Hematopoietic multipotent progenitor cell (in vitro differentiated cells): ENCODE measurements at regions not wholly inside any gene's neighbourhood (a gene's known extent, or its start where the extent isn't known, plus 50 kb on each side); places are given as distances from the start of the nearest gene placed in this dataset.
"Not testable (repeated sequence)": the region's sequence is repeated elsewhere in the genome, so short reads cannot be mapped to it uniquely, and the experiment has no call there.

Experiments used
- DNase-seq, 3 donors: peaks; one replicate each; pipeline ENCODE4 v3.0.0-alpha.2; 2011 to 2015; ENCODE audit warnings: low read depth in 2 of 3, low spot score in 2 of 3

DNA sequence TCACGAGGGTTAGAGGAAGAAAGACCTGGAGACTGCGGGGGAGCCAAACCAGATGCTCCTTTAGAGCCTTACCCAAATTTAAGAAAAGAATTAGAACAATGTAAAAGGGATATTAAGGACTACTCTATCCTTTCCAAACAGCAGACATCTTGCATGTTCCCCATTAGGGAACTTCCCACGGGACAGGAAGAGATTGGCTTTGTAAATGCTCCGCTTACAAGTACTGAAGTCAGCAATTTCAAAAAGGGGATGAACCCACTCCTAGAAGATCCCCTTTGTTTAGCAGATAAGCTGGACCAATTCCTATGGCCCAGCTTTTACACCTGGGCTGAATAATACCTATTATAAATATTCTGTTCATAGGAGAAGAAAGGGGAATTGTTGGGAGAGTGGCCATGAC is 74.2 kb downstream of the APOBEC1 start:
- DNase-seq = no peak

DNA sequence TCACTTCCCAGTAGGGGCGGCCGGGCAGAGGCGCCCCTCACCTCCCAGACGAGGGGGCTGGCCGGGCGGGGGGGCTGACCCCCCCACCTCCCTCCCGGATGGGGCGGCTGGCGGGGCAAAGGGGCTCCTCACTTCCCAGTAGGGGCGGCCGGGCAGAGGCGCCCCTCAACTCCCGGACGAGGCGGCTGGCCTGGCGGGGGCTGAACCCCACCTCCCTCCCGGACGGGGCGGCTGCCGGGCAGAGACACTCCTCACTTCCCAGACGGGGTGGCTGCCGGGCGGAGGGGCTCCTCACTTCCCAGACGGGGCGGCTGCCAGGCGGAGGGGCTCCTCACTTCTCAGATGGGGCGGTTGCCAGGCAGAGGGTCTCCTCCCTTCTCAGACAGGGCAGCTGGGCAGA is 75.6 kb downstream of the APOBEC1 start:
- DNase-seq = not testable (repeated sequence)

GRCh38 chr12:7588742-7589329 is 76.9 kb downstream of the APOBEC1 start:
- peak; percentile 9 to 85 (median 72) for DNase-seq

DNA sequence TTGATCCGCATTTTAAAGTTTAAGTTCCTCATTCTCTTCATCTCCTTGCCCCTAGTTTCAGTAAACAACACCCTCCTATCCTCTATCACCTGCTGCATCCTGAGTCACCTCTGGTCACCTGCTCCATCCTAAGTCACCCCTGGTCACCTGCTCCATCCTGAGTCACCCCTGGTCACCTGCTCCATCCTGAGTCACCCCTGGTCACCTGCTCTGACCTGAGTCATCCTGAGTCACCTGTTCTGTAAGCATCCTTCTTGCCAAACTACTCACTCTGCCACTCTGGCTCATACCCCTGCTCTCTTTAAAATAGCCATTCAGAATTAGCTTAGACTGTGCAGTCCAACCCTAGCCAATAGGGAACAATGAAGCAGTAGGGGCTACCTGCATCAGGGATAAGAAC is 80.6 kb upstream of the CD163 start:
- DNase-seq = peak in 1 of 3 donors; percentile 18

GRCh38 chr12:7583471-7583870 is 79.9 kb upstream of the CD163 start:
- no peak for DNase-seq

DNA sequence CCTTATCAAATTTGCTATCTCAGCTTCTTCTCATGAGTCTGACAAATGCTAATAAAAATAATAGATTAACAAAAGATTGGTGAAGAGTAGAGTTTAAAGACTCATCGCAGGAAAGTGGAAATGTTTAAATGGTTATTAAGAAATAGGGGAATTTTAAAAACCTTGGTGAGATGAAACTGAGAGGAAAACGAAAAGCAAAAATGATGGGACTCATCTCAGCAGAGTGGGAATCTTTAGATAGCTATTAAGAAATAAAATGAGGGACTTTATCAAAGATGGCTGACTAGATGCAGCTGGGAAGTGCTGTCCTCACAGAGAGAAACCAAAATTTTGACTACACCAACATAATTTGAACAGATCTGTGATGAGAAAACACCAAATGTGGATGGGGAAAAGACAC is 79.2 kb upstream of the CD163 start:
- no peak for DNase-seq

GRCh38 chr12:7581625-7582024 is 78.0 kb upstream of the CD163 start:
- DNase-seq = no peak

GRCh38 chr12:7581046-7581445 is 77.5 kb upstream of the CD163 start:
- no peak for DNase-seq

- DNase-seq = no peak
These were observed 67.7 kb upstream of the CD163 start for GRCh38 chr12:7571257-7571656.

- peak in 2 of 3 donors; percentile 19 to 68 for DNase-seq
These were observed 53.6 kb upstream of the CD163 start for GRCh38 chr12:7557227-7557626.

DNA sequence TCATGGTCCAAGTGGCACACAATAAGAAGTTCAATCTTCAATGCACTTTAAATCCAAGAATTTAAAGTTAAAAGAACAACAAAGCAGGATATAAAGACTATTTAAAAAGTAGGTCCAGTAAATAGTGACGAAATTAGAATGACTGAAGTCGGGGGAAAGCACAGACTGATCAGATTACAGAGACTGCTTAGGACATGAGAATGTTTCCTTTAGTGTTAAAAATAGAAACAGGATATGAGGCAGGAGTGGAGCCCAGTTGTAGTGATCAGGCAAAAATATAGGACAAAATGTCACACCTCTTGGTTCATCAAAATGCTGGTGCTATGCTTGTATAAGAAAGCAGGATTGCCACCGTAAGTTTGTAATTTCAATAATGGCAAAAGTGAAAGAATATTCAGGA is 52.2 kb upstream of the CD163 start:
- peak in 2 of 3 donors; percentile 14 to 61 for DNase-seq

GRCh38 chr12:7554831-7555230 is 51.3 kb upstream of the CD163 start:
- not testable (repeated sequence) for DNase-seq
